Small intestine (tissue), 7 donors: ENCODE measurements at regions not wholly inside any gene's neighbourhood (a gene's known extent, or its start where the extent isn't known, plus 50 kb on each side); places are given as distances from the start of the nearest gene placed in this dataset.
"Not testable (repeated sequence)": the region's sequence is repeated elsewhere in the genome, so short reads cannot be mapped to it uniquely, and the experiment has no call there.

Experiments
- DNase-seq, 2 donors: peaks; one replicate each; pipeline versions ENCODE4 v3.0.0 to v3.0.0-alpha.2; 2013
- FAIRE-seq: peaks from 2 replicates; lab custom pipeline; 2012; peaks lifted over from hg19 to GRCh38; lab: Jason Lieb, UNC
- H3K27ac ChIP-seq, 3 donors: one replicate each; pipeline ENCODE4 v1.5.1; 2013; ENCODE audit warnings: low read length in 2 of 3, mild to moderate bottlenecking in 2 of 3, control low read depth in 1 of 3, inconsistent platforms in 1 of 3, low read depth in 1 of 3, moderate library complexity in 1 of 3
- H3K27me3 ChIP-seq, 3 donors: one replicate each; pipeline ENCODE4 v1.6.1; 2013; ENCODE audit warnings: low read length in 3 of 3, inconsistent platforms in 1 of 3; ENCODE audit not compliant: control insufficient read depth in 3 of 3, insufficient read depth in 3 of 3
- H3K36me3 ChIP-seq, 3 donors: one replicate each; pipeline ENCODE4 v1.6.1; 2013; ENCODE audit warnings: low read length in 3 of 3, inconsistent platforms in 1 of 3, low read depth in 1 of 3, mild to moderate bottlenecking in 1 of 3, moderate library complexity in 1 of 3; ENCODE audit not compliant: control insufficient read depth in 3 of 3, insufficient read depth in 2 of 3
- H3K4me1 ChIP-seq, 3 donors: one replicate each; pipeline ENCODE4 v1.6.1; 2013; ENCODE audit warnings: low read length in 2 of 3, inconsistent platforms in 1 of 3, low read depth in 1 of 3, mild to moderate bottlenecking in 1 of 3, moderate library complexity in 1 of 3; ENCODE audit not compliant: control insufficient read depth in 3 of 3, insufficient read depth in 2 of 3
- H3K4me3 ChIP-seq, 3 donors: one replicate each; pipeline ENCODE4 v1.5.1; 2013; ENCODE audit warnings: low read length in 3 of 3, control low read depth in 1 of 3, inconsistent platforms in 1 of 3, low read depth in 1 of 3, mild to moderate bottlenecking in 1 of 3, moderate library complexity in 1 of 3
- H3K9me3 ChIP-seq, 2 donors: one replicate each; pipeline ENCODE4 v1.6.1; 2013; ENCODE audit warnings: low read depth in 1 of 2, low read length in 1 of 2; ENCODE audit not compliant: control insufficient read depth in 2 of 2, insufficient read depth in 1 of 2
- WGBS, 3 donors: extraction: QIAGEN DNeasy Blood & Tissue Kit; methylation state at CpG; one replicate each; pipeline ENCODE4 v1.1.7; 2013; 5-methylcytosine and 5-hydroxymethylcytosine counted together
- donor health status: healthy with polysubstance abuse.
- donor health status: control.
- donor health status: control.
- donor health status: Bipolar disorder and iron deficiency.
- donor health status: healthy.

GRCh38 chr1:94659202-94659601 lies 117.6 kb upstream of the F3 start:
- not testable (repeated sequence) for H3K36me3 ChIP-seq, H3K4me3 ChIP-seq, H3K27me3 ChIP-seq, H3K27ac ChIP-seq, DNase-seq, FAIRE-seq, H3K9me3 ChIP-seq
- H3K4me1 ChIP-seq = peaks cover 0 to 32% (median 2%) of the 10 kb centered on the region in 3 donors
- 88 to 90% (median 89%) methylated on average over 1 of the region's 1 CpG for WGBS, 3 donors

GRCh38 chr1:94658221-94658620 lies 116.7 kb upstream of the F3 start:
- 26 to 48% (median 26%) methylated on average over 3 of the region's 3 CpGs for WGBS, 3 donors
- Histone ChIP-seq H3K4me1 (peaks cover 0 to 42% (median 2%) of the 10 kb centered on the region in 3 donors), H3K9me3 (no peaks in the 10 kb centered on the region), H3K36me3 (peaks cover 0 to 6% (median 0%) of the 10 kb centered on the region in 3 donors), H3K27me3 (no peaks in the 10 kb centered on the region), H3K4me3 (no peak overlapping the region), H3K27ac (peak overlapping the region; percentile 37 to 66 (median 61))
- no peak for FAIRE-seq
- DNase-seq = peak; percentile 78 to 83

DNA sequence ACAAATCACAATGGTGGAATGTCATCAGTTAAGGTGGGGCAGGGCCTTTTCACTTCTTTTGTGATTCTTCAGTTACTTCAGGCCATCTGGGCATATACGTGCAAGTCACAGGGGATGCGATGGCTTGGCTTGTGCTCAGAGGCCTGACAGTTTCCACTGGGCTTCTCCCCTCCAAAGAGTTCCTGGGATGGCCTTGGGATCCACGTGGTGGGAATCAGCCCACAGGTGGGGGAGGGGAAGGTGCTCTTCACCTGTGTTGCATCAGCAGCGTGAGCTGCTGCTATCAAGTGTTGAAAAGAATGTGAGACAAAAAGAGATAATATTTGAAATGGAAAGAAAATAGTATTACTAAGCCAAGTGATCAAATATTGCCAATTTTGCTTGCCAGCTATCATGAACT lies 116.2 kb upstream of the F3 start:
- H3K9me3 ChIP-seq, H3K27me3 ChIP-seq, FAIRE-seq, H3K36me3 ChIP-seq, H3K4me3 ChIP-seq: not testable (repeated sequence)
- H3K27ac ChIP-seq = peak overlapping the region in 2 of 3 donors; percentile 37 to 61
- WGBS, 3 donors = 36 to 61% (median 49%) methylated on average over 4 of the region's 4 CpGs
- H3K4me1 ChIP-seq = peaks cover 0 to 44% (median 2%) of the 10 kb centered on the region in 3 donors
- DNase-seq = peak in 1 of 2 donors; percentile 76

DNA sequence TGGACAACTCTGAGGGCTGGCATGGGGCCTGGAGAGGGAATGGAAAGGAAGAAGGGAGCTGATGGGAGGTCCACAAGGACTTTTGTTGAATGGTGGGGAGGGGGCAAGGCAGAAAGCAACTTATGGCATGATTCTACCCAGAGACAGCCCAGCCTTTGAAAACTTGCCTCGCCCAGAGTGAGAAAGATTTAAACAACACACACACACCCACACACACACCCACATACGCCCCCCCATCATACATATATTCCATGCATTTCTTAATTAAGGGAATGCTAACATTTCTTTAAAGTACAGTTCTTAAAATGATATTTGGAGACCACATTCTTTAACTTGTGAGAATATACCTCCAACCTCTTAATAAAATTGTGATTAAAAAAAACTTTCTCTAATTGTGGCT lies 115.4 kb upstream of the F3 start:
- no peak overlapping the region for H3K27ac ChIP-seq
- DNase-seq (no peak), FAIRE-seq (no peak)
- H3K9me3 ChIP-seq = no peaks in the 10 kb centered on the region
- H3K4me3 ChIP-seq = no peak overlapping the region
- WGBS, 3 donors = 79 to 98% (median 84%) methylated on average over 2 of the region's 2 CpGs
- H3K4me1 ChIP-seq = peaks cover 0 to 44% (median 2%) of the 10 kb centered on the region in 3 donors
- H3K36me3 ChIP-seq = peaks cover 0 to 6% (median 0%) of the 10 kb centered on the region in 3 donors
- no peaks in the 10 kb centered on the region for H3K27me3 ChIP-seq

- DNase-seq (no peak), FAIRE-seq (no peak)
Observed at GRCh38 chr1:94654919-94655318, 113.4 kb upstream of the F3 start.

DNA sequence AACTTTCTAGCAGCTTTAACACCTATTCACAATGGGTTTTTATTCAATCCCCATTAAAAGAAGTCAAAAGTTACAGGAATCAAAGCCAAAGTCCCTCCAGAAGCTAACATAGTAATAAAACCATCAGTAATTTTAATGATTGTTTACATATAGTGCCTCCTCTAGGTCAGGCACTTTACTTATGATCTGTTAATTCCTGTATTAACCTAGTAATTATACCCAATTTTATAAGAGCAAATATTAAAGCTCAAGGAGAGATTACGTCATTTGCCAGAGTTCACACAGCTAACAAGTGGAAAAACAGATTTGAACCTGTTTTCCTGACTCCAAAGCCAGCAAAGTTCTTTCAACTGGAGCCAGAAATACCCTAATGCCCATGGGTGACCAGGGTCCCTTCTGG lies 112.9 kb upstream of the F3 start:
- peak overlapping the region in 1 of 3 donors; percentile 52 for H3K27ac ChIP-seq
- peak; percentile 35 to 41 for DNase-seq
- no peak for FAIRE-seq
- H3K4me1 ChIP-seq = peaks cover 0 to 32% (median 2%) of the 10 kb centered on the region in 3 donors
- H3K36me3 ChIP-seq = peaks cover 0 to 6% (median 0%) of the 10 kb centered on the region in 3 donors
- H3K9me3 ChIP-seq = no peaks in the 10 kb centered on the region
- no peak overlapping the region for H3K4me3 ChIP-seq
- H3K27me3 ChIP-seq = no peaks in the 10 kb centered on the region
- WGBS, 3 donors = 18 to 53% (median 27%) methylated on average over 1 of the region's 1 CpG

More at GRCh38 chr1:94654919-94655318, 113.4 kb upstream of the F3 start:
- Histone ChIP-seq H3K4me1 (peaks cover 0 to 32% (median 2%) of the 10 kb centered on the region in 3 donors), H3K27me3 (no peaks in the 10 kb centered on the region), H3K27ac (peak overlapping the region in 1 of 3 donors; percentile 52), H3K9me3 (no peaks in the 10 kb centered on the region), H3K36me3 (peaks cover 0 to 6% (median 0%) of the 10 kb centered on the region in 3 donors), H3K4me3 (no peak overlapping the region)
- WGBS, 3 donors = 78 to 89% (median 88%) methylated on average over 4 of the region's 4 CpGs

DNA sequence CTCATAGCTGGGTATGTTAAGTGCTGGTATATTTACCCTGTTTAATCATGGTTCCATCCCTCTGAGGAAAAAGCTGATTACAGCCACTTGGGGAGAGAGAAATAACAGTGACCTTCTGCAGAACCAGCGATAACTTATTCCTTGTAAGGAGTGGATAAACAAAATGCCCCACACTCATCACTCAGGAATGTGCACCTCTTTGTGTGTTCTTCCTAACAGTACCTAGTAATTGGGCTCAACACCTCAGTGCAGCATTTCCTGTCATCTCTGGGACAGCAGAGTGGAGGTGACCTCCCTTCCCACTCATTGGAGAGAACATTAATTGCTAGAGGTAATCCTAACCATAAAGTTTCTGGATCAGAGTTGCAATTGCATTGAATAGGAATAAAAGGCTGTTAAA lies 112.5 kb upstream of the F3 start:
- Histone ChIP-seq H3K36me3 (peaks cover 0 to 6% (median 0%) of the 10 kb centered on the region in 3 donors), H3K4me1 (peaks cover 0 to 32% (median 2%) of the 10 kb centered on the region in 3 donors), H3K27me3 (no peaks in the 10 kb centered on the region), H3K27ac (peak overlapping the region in 1 of 3 donors; percentile 40), H3K4me3 (no peak overlapping the region), H3K9me3 (no peaks in the 10 kb centered on the region)
- DNase-seq (peak; percentile 46 to 49), FAIRE-seq (no peak)
- 8 to 71% (median 38%) methylated on average over 1 of the region's 1 CpG for WGBS, 3 donors

- no peak for FAIRE-seq
- DNase-seq = no peak
- H3K27ac ChIP-seq = peak overlapping the region in 1 of 3 donors; percentile 40
- WGBS, 3 donors = 50 to 71% (median 60%) methylated on average over 3 of the region's 3 CpGs
- peaks cover 2 to 27% (median 3%) of the 10 kb centered on the region in 3 donors for H3K4me1 ChIP-seq
- H3K36me3 ChIP-seq = peaks cover 0 to 6% (median 0%) of the 10 kb centered on the region in 3 donors
- no peaks in the 10 kb centered on the region for H3K9me3 ChIP-seq
- H3K27me3 ChIP-seq = no peaks in the 10 kb centered on the region
- no peak overlapping the region for H3K4me3 ChIP-seq
Observed at GRCh38 chr1:94653454-94653853, 111.9 kb upstream of the F3 start.

GRCh38 chr1:94651076-94651475 lies 109.5 kb upstream of the F3 start:
- 93 to 96% (median 95%) methylated on average over 2 of the region's 2 CpGs for WGBS, 3 donors
- DNase-seq (no peak), FAIRE-seq (no peak)
- Histone ChIP-seq H3K9me3 (no peaks in the 10 kb centered on the region), H3K4me3 (no peak overlapping the region), H3K27me3 (no peaks in the 10 kb centered on the region), H3K36me3 (peaks cover 0 to 7% (median 0%) of the 10 kb centered on the region in 3 donors), H3K27ac (no peak overlapping the region), H3K4me1 (peaks cover 2 to 19% (median 6%) of the 10 kb centered on the region in 3 donors)
